HUES48 (cell line): ENCODE measurements at regions not wholly inside any gene's neighbourhood (a gene's known extent, or its start where the extent isn't known, plus 50 kb on each side); places are given as distances from the start of the nearest gene placed in this dataset.

Experiments used
- H3K27ac ChIP-seq: one replicate; pipeline ENCODE4 v1.7.0; 2013; ENCODE audit warnings: low read depth, low read length, inconsistent platforms
- H3K27me3 ChIP-seq: 2 replicates; pipeline ENCODE4 v1.6.1; 2013; ENCODE audit warnings: mild to moderate bottlenecking, low read length; ENCODE audit not compliant: control insufficient read depth, insufficient read depth
- H3K36me3 ChIP-seq: 2 replicates; pipeline ENCODE4 v1.6.1; 2013; ENCODE audit warnings: low read length; ENCODE audit not compliant: control insufficient read depth, insufficient read depth
- H3K4me1 ChIP-seq: 2 replicates; pipeline ENCODE4 v1.6.1; 2013; ENCODE audit warnings: mild to moderate bottlenecking, low read length; ENCODE audit not compliant: control insufficient read depth, insufficient read depth
- H3K4me3 ChIP-seq: 2 replicates; pipeline ENCODE4 v1.5.1; 2013; ENCODE audit warnings: mild to moderate bottlenecking, low read depth, low read length
- H3K9ac ChIP-seq: 2 replicates; pipeline ENCODE4 v1.6.1; 2013; ENCODE audit warnings: mild to moderate bottlenecking, low read depth, low read length, moderate library complexity
- H3K9me3 ChIP-seq: 2 replicates; pipeline ENCODE4 v1.6.1; 2013; ENCODE audit warnings: low read length; ENCODE audit not compliant: control insufficient read depth, insufficient read depth

DNA sequence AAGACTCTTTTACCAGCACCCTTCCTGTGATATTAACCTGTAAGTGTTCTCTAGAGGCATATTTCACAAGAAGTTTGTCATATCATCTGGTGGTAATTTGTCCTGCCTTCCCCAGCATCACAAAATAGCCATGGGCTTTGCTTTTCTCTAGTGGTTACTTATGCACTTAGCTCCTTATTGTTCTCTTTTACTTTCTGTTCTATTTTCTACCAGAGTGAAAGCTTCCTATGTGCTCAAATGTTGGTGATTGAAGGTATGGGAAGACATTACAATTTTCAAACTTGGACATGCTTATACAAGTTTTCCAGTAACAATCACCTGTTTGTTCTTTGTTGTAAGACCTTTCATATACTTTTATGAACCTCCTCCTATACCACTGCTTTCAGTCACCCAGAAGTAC lies 87.0 kb upstream of the KCNH7 start:
- H3K4me1 ChIP-seq = no peaks in the 10 kb centered on the region
- no peaks in the 10 kb centered on the region for H3K9me3 ChIP-seq
- H3K4me3 ChIP-seq = no peak overlapping the region
- H3K9ac ChIP-seq = no peak overlapping the region
- no peaks in the 10 kb centered on the region for H3K36me3 ChIP-seq
- H3K27ac ChIP-seq = no peak overlapping the region
- H3K27me3 ChIP-seq = no peaks in the 10 kb centered on the region

DNA sequence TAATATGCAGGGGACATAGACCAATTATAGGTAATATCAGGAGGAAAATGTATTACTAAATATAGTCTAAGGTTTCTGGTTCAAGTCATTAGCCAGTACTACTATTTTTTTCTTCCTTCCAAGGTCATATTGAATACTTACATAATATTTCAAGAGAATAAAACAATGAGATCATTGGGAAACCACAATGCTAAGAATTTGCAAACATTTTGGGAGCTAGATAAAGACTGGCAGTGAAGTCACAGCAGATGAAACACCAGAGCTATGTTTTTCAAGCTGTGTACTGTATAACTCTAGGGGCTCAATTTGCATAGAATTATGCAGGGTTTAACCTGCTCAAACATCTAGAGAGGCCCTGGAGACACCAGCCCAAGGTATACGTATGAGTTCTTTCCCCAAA lies 80.5 kb upstream of the KCNH7 start:
- H3K36me3 ChIP-seq = no peaks in the 10 kb centered on the region

DNA sequence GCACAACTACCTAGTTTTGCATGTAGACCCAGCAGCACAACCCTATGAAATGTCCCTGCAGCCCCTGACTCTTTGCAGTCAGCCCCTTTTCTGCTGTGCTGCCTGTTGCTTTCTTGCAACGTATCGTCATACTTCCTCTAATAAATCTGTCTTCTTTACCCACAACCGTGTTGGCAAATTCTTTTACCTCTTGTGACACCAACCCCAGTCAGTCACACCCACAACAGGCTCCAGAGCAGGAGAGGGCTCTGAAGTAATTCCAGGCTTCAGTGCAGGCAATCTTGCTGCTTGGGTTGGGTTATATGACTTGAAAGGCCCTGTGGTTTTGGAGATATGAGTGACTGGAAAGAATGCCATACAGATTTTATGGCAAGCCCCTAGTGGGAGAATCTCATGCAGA lies 79.1 kb upstream of the KCNH7 start:
- Histone ChIP-seq H3K36me3 (no peaks in the 10 kb centered on the region), H3K4me3 (no peak overlapping the region), H3K4me1 (no peaks in the 10 kb centered on the region), H3K9ac (no peak overlapping the region), H3K27ac (no peak overlapping the region), H3K27me3 (no peaks in the 10 kb centered on the region), H3K9me3 (no peaks in the 10 kb centered on the region)

More for the DNA sequence above, 80.5 kb upstream of the KCNH7 start:
- Histone ChIP-seq H3K9me3 (no peaks in the 10 kb centered on the region), H3K4me3 (no peak overlapping the region), H3K27me3 (no peaks in the 10 kb centered on the region), H3K27ac (no peak overlapping the region), H3K9ac (no peak overlapping the region), H3K4me1 (no peaks in the 10 kb centered on the region)

DNA sequence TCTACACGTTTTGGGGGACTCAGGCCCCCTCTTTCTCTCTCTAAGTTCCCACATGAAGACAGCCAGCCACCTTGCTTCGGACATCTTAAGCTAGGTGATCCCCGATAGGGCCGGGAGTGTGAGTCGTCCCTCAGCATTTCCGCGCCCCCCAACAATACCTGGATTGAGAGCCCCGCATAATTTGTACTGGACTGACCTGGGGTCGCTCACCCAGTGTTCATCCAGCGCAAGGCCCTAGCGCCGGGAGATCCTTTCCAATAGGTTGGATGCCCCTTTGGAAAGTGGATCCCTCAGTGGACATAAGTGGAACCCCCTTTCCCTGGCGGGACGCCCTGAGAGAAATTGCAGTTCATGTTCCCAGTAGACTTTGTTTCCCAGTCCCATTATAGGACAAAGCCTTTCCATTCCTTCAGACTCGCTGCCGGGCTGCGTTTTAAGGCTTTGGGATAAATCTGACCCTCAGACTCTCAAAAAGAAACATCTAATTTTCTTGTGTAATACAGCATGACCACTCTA lies 77.8 kb upstream of the KCNH7 start:
- H3K27me3 ChIP-seq = no peaks in the 10 kb centered on the region
- no peak overlapping the region for H3K27ac ChIP-seq
- no peak overlapping the region for H3K9ac ChIP-seq
- H3K4me3 ChIP-seq = no peak overlapping the region
- H3K4me1 ChIP-seq = no peaks in the 10 kb centered on the region
- no peaks in the 10 kb centered on the region for H3K9me3 ChIP-seq
- H3K36me3 ChIP-seq = no peaks in the 10 kb centered on the region

DNA sequence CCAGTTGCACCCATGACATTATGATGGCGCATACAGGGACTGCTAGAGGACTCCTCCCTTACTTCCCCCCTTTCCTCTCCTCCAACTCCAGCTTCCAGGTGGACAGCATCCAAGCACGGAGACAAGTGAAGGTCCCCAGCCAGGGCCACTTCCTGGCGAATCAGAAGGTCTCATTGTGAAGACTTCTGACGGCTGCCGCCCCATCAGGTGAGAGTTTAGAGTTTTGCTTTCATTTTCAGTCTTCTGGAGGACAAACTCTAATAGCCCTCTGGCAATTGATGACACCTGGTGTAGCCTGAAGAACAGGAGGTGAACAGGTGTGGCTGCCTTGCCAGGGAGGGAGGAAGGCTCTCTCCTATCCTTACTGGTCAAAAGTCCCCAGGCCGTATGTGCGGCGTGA lies 77.3 kb upstream of the KCNH7 start:
- Histone ChIP-seq H3K27me3 (no peaks in the 10 kb centered on the region), H3K4me1 (no peaks in the 10 kb centered on the region), H3K9me3 (no peaks in the 10 kb centered on the region), H3K27ac (no peak overlapping the region), H3K9ac (no peak overlapping the region), H3K36me3 (no peaks in the 10 kb centered on the region), H3K4me3 (no peak overlapping the region)

DNA sequence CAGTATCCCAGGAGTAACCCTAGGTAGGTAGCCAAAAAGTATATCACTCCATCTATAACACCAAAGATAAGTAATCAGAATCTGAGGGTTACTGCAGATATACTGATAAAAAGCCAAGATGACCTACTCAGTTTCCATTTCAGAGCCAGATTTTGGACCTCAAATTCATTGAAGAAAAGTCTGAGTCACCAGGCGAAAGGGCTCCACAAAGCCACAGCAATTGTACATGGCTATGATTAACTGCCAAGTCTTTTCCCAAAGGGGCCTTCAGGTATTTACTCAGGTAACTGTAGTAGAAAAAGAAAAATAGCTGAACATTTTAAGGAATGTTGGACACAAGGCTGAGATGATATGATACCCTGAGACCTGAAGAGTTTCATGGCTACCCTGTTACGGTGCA lies 75.6 kb upstream of the KCNH7 start:
- Histone ChIP-seq H3K4me1 (no peaks in the 10 kb centered on the region), H3K4me3 (no peak overlapping the region), H3K27ac (no peak overlapping the region), H3K27me3 (no peaks in the 10 kb centered on the region), H3K9me3 (no peaks in the 10 kb centered on the region), H3K9ac (no peak overlapping the region), H3K36me3 (no peaks in the 10 kb centered on the region)

DNA sequence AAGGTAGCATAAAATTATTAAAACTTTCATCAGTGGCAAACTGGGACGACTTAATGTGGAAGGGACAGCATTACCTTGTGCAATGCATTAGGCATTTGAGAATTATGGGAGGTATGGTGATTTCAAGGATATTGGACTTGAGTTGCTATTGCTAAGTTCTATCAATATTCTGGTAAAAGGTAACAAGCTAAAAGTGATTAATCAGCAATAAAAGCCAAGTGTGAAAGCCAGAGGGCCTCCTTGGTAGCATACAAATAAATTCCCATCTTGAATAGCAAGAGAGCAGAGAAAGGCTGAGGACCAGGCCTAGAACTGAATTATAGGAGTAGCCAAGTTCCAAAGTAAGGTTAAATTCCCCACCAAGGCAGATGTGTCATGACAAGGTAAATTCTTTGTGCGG lies 74.2 kb upstream of the KCNH7 start:
- H3K9ac ChIP-seq = no peak overlapping the region
- H3K27ac ChIP-seq = no peak overlapping the region
- H3K4me3 ChIP-seq = no peak overlapping the region
- H3K4me1 ChIP-seq = no peaks in the 10 kb centered on the region
- H3K9me3 ChIP-seq = no peaks in the 10 kb centered on the region
- H3K27me3 ChIP-seq = no peaks in the 10 kb centered on the region
- no peaks in the 10 kb centered on the region for H3K36me3 ChIP-seq

DNA sequence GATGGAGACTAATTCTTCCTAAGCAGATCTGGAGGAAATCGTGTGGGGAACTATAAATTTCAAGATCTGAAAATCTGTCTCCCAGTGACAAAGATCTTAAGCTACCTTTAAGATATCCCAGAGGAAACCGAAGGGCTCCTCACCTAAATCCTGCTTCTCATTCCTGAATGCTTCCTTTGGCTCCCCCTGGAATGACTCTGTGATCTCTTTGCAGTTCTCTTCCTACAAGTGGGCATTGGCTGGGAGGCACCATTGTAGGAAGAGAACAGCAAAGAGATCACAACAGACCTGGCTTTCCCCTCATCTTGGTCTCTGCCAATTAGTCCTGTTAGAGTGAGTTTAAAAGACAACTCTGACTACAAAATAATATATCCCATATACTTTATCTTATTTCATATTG lies 70.0 kb upstream of the KCNH7 start:
- Histone ChIP-seq H3K27me3 (no peaks in the 10 kb centered on the region), H3K4me1 (no peaks in the 10 kb centered on the region), H3K36me3 (no peaks in the 10 kb centered on the region), H3K9ac (no peak overlapping the region), H3K9me3 (no peaks in the 10 kb centered on the region), H3K4me3 (no peak overlapping the region), H3K27ac (no peak overlapping the region)

DNA sequence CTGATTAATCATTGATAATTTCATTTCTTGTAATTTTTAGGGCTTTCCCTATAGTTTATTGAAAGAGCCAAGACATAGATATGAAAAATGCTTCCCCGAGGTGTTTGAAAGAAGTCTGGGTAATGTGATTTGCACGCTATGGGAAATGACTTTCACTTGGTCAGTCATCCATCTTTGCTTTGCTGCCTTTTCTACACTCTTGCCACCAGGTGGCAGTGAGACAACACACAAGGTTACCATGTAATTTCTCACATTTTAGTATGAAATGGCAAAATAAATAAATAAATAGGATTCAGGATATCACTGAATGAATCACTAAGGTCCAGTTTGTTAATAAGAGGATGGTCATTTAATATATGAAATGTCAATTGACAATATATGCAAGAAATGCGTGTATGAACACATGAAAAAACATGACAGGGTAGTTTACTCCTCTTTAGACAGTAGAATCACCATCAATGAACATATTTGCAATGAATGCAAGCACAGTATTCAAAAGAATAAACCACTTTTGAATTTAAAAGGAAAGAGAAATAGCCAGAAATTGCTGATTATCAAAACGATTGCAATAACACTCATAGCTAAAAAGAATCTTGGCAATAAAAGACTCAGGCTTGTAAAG lies 52.2 kb upstream of the KCNH7 start:
- no peaks in the 10 kb centered on the region for H3K36me3 ChIP-seq
- H3K9ac ChIP-seq = no peak overlapping the region
- no peaks in the 10 kb centered on the region for H3K27me3 ChIP-seq
- H3K4me1 ChIP-seq = no peaks in the 10 kb centered on the region
- H3K27ac ChIP-seq = no peak overlapping the region
- no peaks in the 10 kb centered on the region for H3K9me3 ChIP-seq
- no peak overlapping the region for H3K4me3 ChIP-seq

DNA sequence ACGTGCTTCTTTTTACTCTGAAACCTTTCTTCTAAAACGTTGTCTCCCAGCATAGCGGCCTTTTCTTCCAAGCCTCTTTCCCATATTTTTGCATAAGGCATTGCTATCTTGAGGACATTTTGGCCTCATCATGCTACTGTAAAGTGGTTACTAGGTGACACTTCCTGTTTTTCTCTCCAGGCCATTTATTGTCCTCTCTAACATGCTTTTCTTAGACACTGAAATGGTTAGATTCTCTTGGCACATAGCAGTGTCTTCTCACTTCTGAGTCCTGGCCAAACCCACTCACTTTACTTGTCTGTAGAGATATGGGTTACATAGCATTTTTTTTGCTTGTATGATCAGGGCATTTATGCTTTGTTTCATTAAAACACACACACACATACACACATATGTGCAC lies 50.1 kb upstream of the KCNH7 start:
- Histone ChIP-seq H3K27me3 (no peaks in the 10 kb centered on the region), H3K9ac (no peak overlapping the region), H3K27ac (no peak overlapping the region), H3K4me1 (no peaks in the 10 kb centered on the region), H3K4me3 (no peak overlapping the region), H3K9me3 (no peaks in the 10 kb centered on the region), H3K36me3 (no peaks in the 10 kb centered on the region)
